H1 (cell line): ENCODE measurements at regions not wholly inside any gene's neighbourhood (a gene's known extent, or its start where the extent isn't known, plus 50 kb on each side); places are given as distances from the start of the nearest gene placed in this dataset.

Experiments
- CTCF ChIA-PET: fragments of 300-600 bp; sonication (Branson Sonifier 250); formaldehyde crosslinking; loops from one replicate; lab custom pipeline; 2021; ENCODE audit not compliant: partially characterized antibody; lab: Charles Lee
- POLR2A ChIA-PET: fragments of 300-600 bp; sonication (Branson Sonifier 250); formaldehyde crosslinking; loops from one replicate; lab custom pipeline; 2021; ENCODE audit warnings: inconsistent platforms; ENCODE audit not compliant: partially characterized antibody; lab: Charles Lee
- DNase-seq, 2 experiments: peaks; one replicate each; pipeline versions ENCODE4 v3.0.0 to v3.0.0-alpha.2; 2010 to 2022; ENCODE audit warnings: low spot score in 2 of 2, low read depth in 1 of 2, mixed read lengths in 1 of 2
- FAIRE-seq: peaks from 2 replicates; lab custom pipeline; 2011; peaks lifted over from hg19 to GRCh38; lab: Jason Lieb, UNC
- H2AFZ ChIP-seq: 2 replicates; pipeline ENCODE4 v1.8.1; 2012; ENCODE audit warnings: low read length, inconsistent platforms
- H2AK5ac ChIP-seq: 2 replicates; pipeline ENCODE4 v1.6.1; 2013; ENCODE audit warnings: low read depth, low read length
- H2BK120ac ChIP-seq: replicated peaks from 2 replicates; pipeline ENCODE3; 2013; ENCODE audit warnings: low read depth, low read length, inconsistent platforms
- H2BK12ac ChIP-seq: 2 replicates; pipeline ENCODE4 v1.6.1; 2013; ENCODE audit warnings: low read depth, low read length
- H2BK15ac ChIP-seq: 2 replicates; pipeline ENCODE4 v1.6.1; 2013; ENCODE audit warnings: low read length
- H2BK20ac ChIP-seq: 2 replicates; pipeline ENCODE4 v1.6.1; 2013; ENCODE audit warnings: low read length
- H2BK5ac ChIP-seq: 2 replicates; pipeline ENCODE4 v1.6.1; 2013; ENCODE audit warnings: low read depth, low read length
- H3K14ac ChIP-seq: 2 replicates; pipeline ENCODE4 v1.6.1; 2013; ENCODE audit warnings: inconsistent platforms; ENCODE audit not compliant: insufficient read length
- H3K18ac ChIP-seq: 2 replicates; pipeline ENCODE4 v1.6.1; 2013; ENCODE audit warnings: low read length; ENCODE audit errors: extremely low read depth
- H3K23ac ChIP-seq: 2 replicates; pipeline ENCODE4 v1.6.1; 2013; ENCODE audit warnings: inconsistent platforms; ENCODE audit not compliant: insufficient read length
- H3K23me2 ChIP-seq: 2 replicates; pipeline ENCODE4 v1.6.1; 2013; ENCODE audit warnings: low read depth, low read length
- H3K27ac ChIP-seq: 2 replicates; pipeline ENCODE4 v1.6.1; 2011; ENCODE audit warnings: low read depth, low read length, inconsistent platforms
- H3K27me3 ChIP-seq, 4 experiments: replicated peaks in 1 of 4; 1 replicate in 1 of 4; 2 replicates in 3 of 4; pipeline versions ENCODE4 v1.6.1 to v1.8.1; 2011 to 2013; ENCODE audit warnings: low read length in 3 of 4, mild to moderate bottlenecking in 3 of 4, inconsistent platforms in 2 of 4, mixed read lengths in 2 of 4, moderate library complexity in 1 of 4; ENCODE audit not compliant: control insufficient read depth in 3 of 4, insufficient read depth in 3 of 4; ENCODE audit errors: extremely low read depth in 1 of 4
- H3K36me3 ChIP-seq, 4 experiments: 2 replicates each; pipeline versions ENCODE4 v1.6.1 to v1.8.1; 2011 to 2013; ENCODE audit warnings: mild to moderate bottlenecking in 4 of 4, low read length in 3 of 4, moderate library complexity in 2 of 4, control low read depth in 1 of 4, inconsistent platforms in 1 of 4; ENCODE audit not compliant: insufficient read depth in 4 of 4, control insufficient read depth in 2 of 4
- H3K4ac ChIP-seq: replicated peaks from 2 replicates; pipeline ENCODE3; 2013; ENCODE audit warnings: low read length, low read depth, mixed read lengths, inconsistent platforms; ENCODE audit not compliant: insufficient read length
- H3K4me1 ChIP-seq, 4 experiments: replicated peaks in 1 of 4; 1 replicate in 1 of 4; 2 replicates in 3 of 4; pipeline versions ENCODE4 v1.6.1 to v1.8.1; 2011 to 2013; ENCODE audit warnings: low read length in 3 of 4, inconsistent platforms in 2 of 4, mixed read lengths in 1 of 4; ENCODE audit not compliant: insufficient read depth in 4 of 4, control insufficient read depth in 3 of 4
- H3K4me2 ChIP-seq, 2 experiments: 2 replicates each; pipeline versions ENCODE4 v1.6.1 to v1.8.1; 2011 to 2013; ENCODE audit warnings: low read depth in 2 of 2, low read length in 2 of 2, control low read depth in 1 of 2, inconsistent platforms in 1 of 2, mild to moderate bottlenecking in 1 of 2; ENCODE audit not compliant: insufficient read depth in 1 of 2
- H3K4me3 ChIP-seq, 4 experiments: fragments of 200-600, 300-600 bp in 1 of 4; sonication (generic), shearing (Covaris generic), sonication (Bioruptor Twin) in 1 of 4; 2 replicates each; pipeline versions ENCODE4 v1.5.1 to v1.8.1; 2011 to 2016; ENCODE audit warnings: low read length in 4 of 4, low read depth in 3 of 4, control low read depth in 2 of 4, inconsistent platforms in 2 of 4, mild to moderate bottlenecking in 2 of 4, mixed read lengths in 1 of 4, moderate library complexity in 1 of 4; ENCODE audit not compliant: insufficient read depth in 2 of 4; ENCODE audit errors: extremely low read depth in 1 of 4
- H3K56ac ChIP-seq: replicated peaks from 2 replicates; pipeline ENCODE3; 2013; ENCODE audit warnings: low read depth, mild to moderate bottlenecking, mixed read lengths, low read length, inconsistent platforms; ENCODE audit not compliant: insufficient read length
- H3K79me1 ChIP-seq: 2 replicates; pipeline ENCODE4 v1.6.1; 2013; ENCODE audit warnings: low read depth, low read length, control low read depth
- H3K79me2 ChIP-seq, 2 experiments: 2 replicates each; pipeline versions ENCODE4 v1.6.1 to v1.8.1; 2012 to 2013; ENCODE audit warnings: low read length in 2 of 2, mild to moderate bottlenecking in 2 of 2, inconsistent platforms in 1 of 2; ENCODE audit not compliant: insufficient read depth in 2 of 2, control insufficient read depth in 1 of 2
- H3K9ac ChIP-seq, 4 experiments: replicated peaks in 1 of 4; 1 replicate in 1 of 4; 2 replicates in 3 of 4; pipeline versions ENCODE4 v1.6.1 to v1.8.1; 2011 to 2013; ENCODE audit warnings: low read depth in 3 of 4, low read length in 3 of 4, control low read depth in 2 of 4, mild to moderate bottlenecking in 2 of 4, moderate library complexity in 2 of 4, inconsistent platforms in 1 of 4; ENCODE audit errors: extremely low read depth in 1 of 4
- H3K9me3 ChIP-seq, 2 experiments: 2 replicates each; pipeline versions ENCODE4 v1.6.1 to v1.8.1; 2012 to 2013; ENCODE audit warnings: mild to moderate bottlenecking in 2 of 2, moderate library complexity in 2 of 2, control low read depth in 1 of 2, inconsistent platforms in 1 of 2, low read depth in 1 of 2, low read length in 1 of 2, mixed read lengths in 1 of 2; ENCODE audit not compliant: insufficient read depth in 2 of 2
- H4K20me1 ChIP-seq, 2 experiments: replicated peaks in 1 of 2; 2 replicates each; pipeline versions ENCODE3 to v1.8.1; 2011 to 2013; ENCODE audit warnings: inconsistent platforms in 2 of 2, low read length in 2 of 2, mild to moderate bottlenecking in 1 of 2; ENCODE audit not compliant: insufficient read depth in 2 of 2, control insufficient read depth in 1 of 2
- H4K5ac ChIP-seq: 2 replicates; pipeline ENCODE4 v1.6.1; 2013; ENCODE audit warnings: low read length, low read depth, mixed read lengths, inconsistent platforms; ENCODE audit not compliant: insufficient read length
- H4K8ac ChIP-seq: 2 replicates; pipeline ENCODE4 v1.8.0; 2013; ENCODE audit warnings: mild to moderate bottlenecking, moderate library complexity, low read length, inconsistent platforms; ENCODE audit not compliant: insufficient read depth; ENCODE audit errors: extremely low read depth
- H4K91ac ChIP-seq: replicated peaks from 2 replicates; pipeline ENCODE3; 2013; ENCODE audit warnings: low read length, mixed read lengths, inconsistent platforms; ENCODE audit not compliant: insufficient read length
- BRCA1 ChIP-seq: IDR thresholded peaks from 2 replicates; pipeline ENCODE4 v1.6.1; 2012; ENCODE audit warnings: low read depth, low read length, improper control_type of control experiment
- CBX8 ChIP-seq: fragments of 300-800, 300-1000 bp; sonication (generic); IDR thresholded peaks from 2 replicates; pipeline ENCODE4 v1.7.1; 2016; ENCODE audit warnings: low read depth, low read length, borderline replicate concordance
- E2F6 ChIP-seq: IDR thresholded peaks from 2 replicates; pipeline ENCODE4 v1.6.1; 2012; ENCODE audit warnings: inconsistent platforms
- JUN ChIP-seq: IDR thresholded peaks from 2 replicates; pipeline ENCODE4 v1.6.1; 2011; ENCODE audit warnings: low read depth, mild to moderate bottlenecking, improper control_type of control experiment, low read length
- JUND ChIP-seq: IDR thresholded peaks from 2 replicates; pipeline ENCODE4 v1.6.1; 2011; ENCODE audit warnings: mild to moderate bottlenecking, improper control_type of control experiment, low read length
- KDM4A ChIP-seq: IDR thresholded peaks from one replicate; pipeline ENCODE4 v1.7.1; 2012; ENCODE audit warnings: low read depth, mild to moderate bottlenecking, moderate library complexity, low read length, inconsistent platforms; ENCODE audit not compliant: severe bottlenecking
- KDM5A ChIP-seq: fragments of 200-600 bp; IDR thresholded peaks from 2 replicates; pipeline ENCODE4 v1.7.1; 2012; ENCODE audit warnings: mild to moderate bottlenecking, low read length, inconsistent platforms, mixed read lengths
- NANOG ChIP-seq: IDR thresholded peaks from 2 replicates; pipeline ENCODE4 v1.6.1; 2011; ENCODE audit warnings: low read length, low read depth, mild to moderate bottlenecking, inconsistent platforms; ENCODE audit not compliant: insufficient read depth, poor library complexity, severe bottlenecking
- POU5F1 ChIP-seq: IDR thresholded peaks from 2 replicates; pipeline ENCODE4 v1.6.1; 2011; ENCODE audit warnings: low read depth, mild to moderate bottlenecking, low read length, moderate library complexity
- RNF2 ChIP-seq: fragments of 200-900, 300-1000 bp; sonication (generic); IDR thresholded peaks from 2 replicates; pipeline ENCODE4 v1.7.1; 2016; ENCODE audit warnings: borderline replicate concordance, low read depth, mild to moderate bottlenecking, antibody characterized with exemption, low read length; ENCODE audit not compliant: poor library complexity, severe bottlenecking; ENCODE audit errors: missing control alignments
- SP2 ChIP-seq: IDR thresholded peaks from 2 replicates; pipeline ENCODE4 v1.6.1; 2012; ENCODE audit warnings: mild to moderate bottlenecking, low read length, inconsistent platforms
- SP4 ChIP-seq: IDR thresholded peaks from 2 replicates; pipeline ENCODE4 v1.6.1; 2012; ENCODE audit warnings: low read length, inconsistent platforms
- SUZ12 ChIP-seq: fragments of 200-600 bp; sonication (generic); IDR thresholded peaks from 2 replicates; pipeline ENCODE4 v1.6.1; 2012; ENCODE audit warnings: mild to moderate bottlenecking, inconsistent platforms, low read length, moderate library complexity, mixed read lengths
- TAF7 ChIP-seq: optimal IDR thresholded peaks from 2 replicates; pipeline ENCODE3; 2011; ENCODE audit warnings: low read depth, mild to moderate bottlenecking, inconsistent platforms, low read length, moderate library complexity, borderline replicate concordance
- ZNF274 ChIP-seq: IDR thresholded peaks from 2 replicates; pipeline ENCODE4 v1.7.0; 2012; ENCODE audit warnings: low read length, borderline replicate concordance; ENCODE audit errors: extremely low read depth
- WGBS, 2 experiments: shearing (Covaris generic) in 1 of 2; methylation state at CpG; one replicate each; pipeline versions ENCODE4 v1.1.6 to v1.1.7; 2013 to 2015; ENCODE audit warnings: low lambda C conversion rate in 2 of 2, mixed read lengths in 2 of 2, inconsistent platforms in 1 of 2, low coverage in 1 of 2, missing lambda C conversion rate in 1 of 2; ENCODE audit not compliant: insufficient replicate concordance in 2 of 2, insufficient coverage in 1 of 2, insufficient read length in 1 of 2; ENCODE audit errors: extremely low coverage in 1 of 2, missing lambda C conversion rate in 1 of 2; 5-methylcytosine and 5-hydroxymethylcytosine counted together

GRCh38 chr18:4547126-4547525 lies 92.0 kb upstream of the DLGAP1 start:
- H3K27ac ChIP-seq, result no peak overlapping the region
- FAIRE-seq, result no peak
- no peak for TF ChIP-seq NANOG
- no peak for TF ChIP-seq JUND
- TF ChIP-seq KDM5A, result no peak
- TF ChIP-seq RNF2, result no peak
- TF ChIP-seq KDM4A, result no peak
- TF ChIP-seq SUZ12, result no peak
- TF ChIP-seq ZNF274, result no peak
- no peak for TF ChIP-seq E2F6
- TF ChIP-seq JUN, result no peak
- no peak for TF ChIP-seq POU5F1
- TF ChIP-seq SP2, result no peak
- no peak for TF ChIP-seq SP4
- no peak for TF ChIP-seq CBX8
- TF ChIP-seq TAF7, result no peak
- no peak for TF ChIP-seq BRCA1

More at GRCh38 chr18:4547126-4547525, 92.0 kb upstream of the DLGAP1 start:
- no peak overlapping the region for H3K18ac ChIP-seq
- H4K20me1 ChIP-seq, result no peaks in the 10 kb centered on the region
- H3K23me2 ChIP-seq, result no peaks in the 10 kb centered on the region
- no peak overlapping the region for H2BK15ac ChIP-seq
- H2BK12ac ChIP-seq, result no peak overlapping the region
- no peak overlapping the region for H3K56ac ChIP-seq
- no peak overlapping the region for H3K4ac ChIP-seq
- WGBS, 2 experiments, result 89% methylated on average over 6 of the region's 6 CpGs; no CpG with 5 or more reads in 1 of the 2 experiments
- no peak overlapping the region for H3K4me2 ChIP-seq
- no peak overlapping the region for H4K91ac ChIP-seq
- no peaks in the 10 kb centered on the region for H3K36me3 ChIP-seq
- H3K79me2 ChIP-seq, result no peaks in the 10 kb centered on the region
- H4K5ac ChIP-seq, result no peak overlapping the region
- no peak overlapping the region for H4K8ac ChIP-seq
- H2BK120ac ChIP-seq, result no peak overlapping the region
- no peaks in the 10 kb centered on the region for H3K9me3 ChIP-seq
- H2BK5ac ChIP-seq, result no peak overlapping the region
- no peak overlapping the region for H2AK5ac ChIP-seq
- DNase-seq, result no peak
- POLR2A ChIA-PET, result no interaction called here
- H3K23ac ChIP-seq, result no peak overlapping the region
- no peak overlapping the region for H3K4me3 ChIP-seq
- H2AFZ ChIP-seq, result no peak overlapping the region
- H3K79me1 ChIP-seq, result no peaks in the 10 kb centered on the region
- no peaks in the 10 kb centered on the region for H3K27me3 ChIP-seq
- CTCF ChIA-PET, result no interaction called here
- H2BK20ac ChIP-seq, result no peak overlapping the region
- no peak overlapping the region for H3K14ac ChIP-seq
- H3K4me1 ChIP-seq, result no peaks in the 10 kb centered on the region
- H3K9ac ChIP-seq, result no peak overlapping the region
